K562 (cell line): ENCODE measurements at regions not wholly inside any gene's neighbourhood (a gene's known extent, or its start where the extent isn't known, plus 50 kb on each side); places are given as distances from the start of the nearest gene placed in this dataset.

Experiments used
- ATAC-seq: fragments of 200-7000 bp; cut with Tn5 transposase; 3 replicates; pipeline ENCODE4 v1.9.1; 2020; ENCODE audit warnings: moderate library complexity
- BruUV-seq: library from RNA; stranded (reverse); fragments of 400-500 nt; replicated peaks from 2 replicates; lab custom pipeline; 2021; lab: Mats Ljungman, UMichigan
- CTCF ChIA-PET: fragments of 300-600 bp; formaldehyde crosslinking; extraction: SDS; loops from one replicate; lab custom pipeline; 2021; ENCODE audit warnings: low intra/inter-chr PET ratio; lab: Yijun Ruan, JAX
- POLR2A ChIA-PET: fragments of 300-600, 350-650 bp; sonication (Branson Sonifier 250); formaldehyde crosslinking; extraction: SDS; loops from one replicate; lab custom pipeline; 2021; ENCODE audit warnings: antibody characterized with exemption, inconsistent platforms; lab: Yijun Ruan, JAX
- DNase-seq, 4 experiments: peaks; one replicate each; pipeline versions ENCODE4 v3.0.0 to v3.0.0-alpha.2; 2011 to 2018; ENCODE audit warnings: low spot score in 3 of 4, mixed read lengths in 3 of 4; ENCODE audit errors: extremely low read depth in 1 of 4
- FAIRE-seq: peaks from 2 replicates; lab custom pipeline; 2011; peaks lifted over from hg19 to GRCh38; lab: Jason Lieb, UNC
- H2AFZ ChIP-seq: 2 replicates; pipeline ENCODE4 v1.6.0; 2011; ENCODE audit warnings: low read depth, low read length, control low read depth, inconsistent platforms
- H3K27ac ChIP-seq: fragments of 200-600 bp; 3 replicates; pipeline ENCODE4 v1.8.0; 2011; ENCODE audit warnings: low read depth, mild to moderate bottlenecking, control low read depth, inconsistent platforms, low read length, moderate library complexity, mixed read lengths; ENCODE audit errors: extremely low read depth
- H3K27me3 ChIP-seq, 2 experiments: fragments of 300-600 bp in 1 of 2; 2 replicates in 1 of 2; 3 replicates in 1 of 2; pipeline versions ENCODE4 v1.6.0 to v1.8.0; 2011; ENCODE audit warnings: inconsistent platforms in 2 of 2, low read length in 2 of 2, mild to moderate bottlenecking in 1 of 2, mixed read lengths in 1 of 2, moderate library complexity in 1 of 2; ENCODE audit not compliant: control insufficient read depth in 2 of 2, insufficient read depth in 2 of 2
- H3K36me3 ChIP-seq: fragments of 300-600 bp; 3 replicates; pipeline ENCODE4 v1.8.0; 2011; ENCODE audit warnings: mild to moderate bottlenecking, low read length, inconsistent platforms; ENCODE audit not compliant: control insufficient read depth, insufficient read depth
- H3K4me1 ChIP-seq, 2 experiments: fragments of 200-600 bp in 1 of 2; replicated peaks in 1 of 2; 2 replicates in 1 of 2; 3 replicates in 1 of 2; pipeline versions ENCODE4 v1.5.1 to v1.8.0; 2011; ENCODE audit warnings: inconsistent platforms in 2 of 2, low read length in 2 of 2, mild to moderate bottlenecking in 1 of 2, mixed read lengths in 1 of 2, moderate library complexity in 1 of 2; ENCODE audit not compliant: control insufficient read depth in 2 of 2, insufficient read depth in 2 of 2
- H3K4me2 ChIP-seq: 2 replicates; pipeline ENCODE4 v1.6.1; 2011; ENCODE audit warnings: low read length, control low read depth, inconsistent platforms, mixed read lengths; ENCODE audit not compliant: insufficient read depth
- H3K4me3 ChIP-seq: fragments of 200-600 bp; sonication (generic), shearing (Covaris generic); 2 replicates; pipeline ENCODE4 v1.5.1; 2016; ENCODE audit warnings: control low read depth, inconsistent platforms
- H3K79me2 ChIP-seq: fragments of 200-600 bp; 3 replicates; pipeline ENCODE4 v1.8.0; 2011; ENCODE audit warnings: low read length, inconsistent platforms; ENCODE audit not compliant: control insufficient read depth, insufficient read depth
- H3K9ac ChIP-seq, 2 experiments: 2 replicates each; pipeline versions ENCODE4 v1.6.0 to v1.6.1; 2011; ENCODE audit warnings: low read depth in 2 of 2, low read length in 2 of 2, control low read depth in 1 of 2, inconsistent platforms in 1 of 2, mild to moderate bottlenecking in 1 of 2, mixed read lengths in 1 of 2; ENCODE audit not compliant: insufficient read depth in 1 of 2
- H3K9me1 ChIP-seq: one replicate; pipeline ENCODE4 v1.6.0; 2011; ENCODE audit warnings: inconsistent platforms, mild to moderate bottlenecking, low read length, moderate library complexity; ENCODE audit not compliant: control insufficient read depth, insufficient read depth
- H3K9me3 ChIP-seq: replicated peaks from 2 replicates; pipeline ENCODE4 v1.5.1; 2011; ENCODE audit warnings: low read depth, low read length, inconsistent platforms; ENCODE audit not compliant: control insufficient read depth, insufficient read depth
- H4K20me1 ChIP-seq: replicated peaks from 2 replicates; pipeline ENCODE4 v1.6.1; 2011; ENCODE audit warnings: low read length, inconsistent platforms, mixed read lengths; ENCODE audit not compliant: control insufficient read depth, insufficient read depth
- BACH1 ChIP-seq: fragments of 200-800 bp; sonication (Bioruptor generic); IDR thresholded peaks from 2 replicates; pipeline ENCODE4 v1.6.1; 2016; ENCODE audit warnings: missing genetic modification characterization, missing compliant biosample characterization
- CEBPG ChIP-seq, 3 experiments: fragments of 200-800 bp in 1 of 3; sonication (Bioruptor generic) in 1 of 3; sonication (generic) in 1 of 3; formaldehyde crosslinking in 1 of 3; IDR thresholded peaks in 2 of 3; conservative IDR thresholded peaks in 1 of 3; 2 replicates each; pipeline versions ENCODE4 v1.6.1 to v1.8.0; 2016 to 2022; ENCODE audit warnings: missing compliant biosample characterization in 2 of 3, missing genetic modification characterization in 2 of 3, mild to moderate bottlenecking in 1 of 3, missing genetic modification reagents in 1 of 3
- ETV1 ChIP-seq: fragments of 450-650 bp; conservative IDR thresholded peaks from 2 replicates; pipeline ENCODE4 v1.6.1; 2016; ENCODE audit warnings: missing genetic modification characterization, control low read depth, low read depth, missing compliant biosample characterization
- JUNB ChIP-seq: fragments of 450-650 bp; formaldehyde crosslinking; conservative IDR thresholded peaks from 2 replicates; pipeline ENCODE4 v1.4.0; 2020; ENCODE audit warnings: mild to moderate bottlenecking
- JUND ChIP-seq, 2 experiments: IDR thresholded peaks; 2 replicates in 1 of 2; 3 replicates in 1 of 2; pipeline ENCODE4 v1.6.1; 2011; ENCODE audit warnings: borderline replicate concordance in 2 of 2, low read depth in 2 of 2, low read length in 2 of 2, improper control_type of control experiment in 1 of 2, missing biosample characterization in 1 of 2, missing genetic modification characterization in 1 of 2, missing genetic modification reagents in 1 of 2
- OTX1 ChIP-seq: fragments of 450-650 bp; formaldehyde crosslinking; IDR thresholded peaks from 2 replicates; pipeline ENCODE4 v1.4.0; 2022; ENCODE audit warnings: mild to moderate bottlenecking
- PHF20 ChIP-seq: fragments of 450-650 bp; IDR thresholded peaks from 2 replicates; pipeline ENCODE4 v1.6.1; 2018; ENCODE audit not compliant: partially characterized antibody
- SRSF3 ChIP-seq: fragments of 200-400 bp; formaldehyde crosslinking; IDR thresholded peaks from 2 replicates; pipeline ENCODE4 v1.6.1; 2016; ENCODE audit warnings: mild to moderate bottlenecking, low read length, moderate library complexity; ENCODE audit not compliant: insufficient read depth
- SRSF9 ChIP-seq: fragments of 200-400 bp; formaldehyde crosslinking; IDR thresholded peaks from 2 replicates; pipeline ENCODE4 v1.6.1; 2017; ENCODE audit warnings: low read depth, low read length, borderline replicate concordance
- TBP ChIP-seq: optimal IDR thresholded peaks from 2 replicates; pipeline ENCODE3; 2011; ENCODE audit warnings: low read depth, low read length, improper control_type of control experiment
- ZFX ChIP-seq: sonication (generic); formaldehyde crosslinking; IDR thresholded peaks from 2 replicates; pipeline ENCODE4 v1.8.0; 2022; ENCODE audit warnings: mild to moderate bottlenecking, missing genetic modification reagents, moderate library complexity
- ZKSCAN8 ChIP-seq: fragments of 200-800 bp; sonication (Bioruptor generic); IDR thresholded peaks from 2 replicates; pipeline ENCODE4 v1.6.1; 2016; ENCODE audit warnings: missing genetic modification characterization, missing compliant biosample characterization
- ZNF274 ChIP-seq: IDR thresholded peaks from 2 replicates; pipeline ENCODE4 v1.6.1; 2011; ENCODE audit warnings: low read depth, mild to moderate bottlenecking, low read length, moderate library complexity, borderline replicate concordance
- WGBS: fragments of 100-300 bp; shearing (Covaris generic); methylation state at CpG from one replicate; pipeline ENCODE4 v1.1.6; 2016; ENCODE audit warnings: low coverage, mixed read lengths; ENCODE audit not compliant: insufficient coverage; ENCODE audit errors: missing lambda C conversion rate; 5-methylcytosine and 5-hydroxymethylcytosine counted together
- in situ Hi-C: fragments of 300-500 bp; cut with MboI; formaldehyde crosslinking; loops from 4 replicates; pipeline ENCODE4 v1.15.0; 2018; ENCODE audit warnings: inconsistent platforms, mixed read lengths
- intact Hi-C: fragments of 100-400 bp; cut with micrococcal nuclease; formaldehyde crosslinking; loops from 2 replicates; pipeline ENCODE4 v1.14.2; 2022
- TF ChIP-seq, protein P1 (sequence below): fragments of 250-450 bp; sonication (Bioruptor Pico); IDR thresholded peaks from 2 replicates; pipeline ENCODE4 v1.4.0; 2020

- TF ChIP-seq BACH1 (tag) (no peak), ZNF274 (no peak), OTX1 (no peak), PHF20 (no peak), SRSF3 (no peak)
Measured at GRCh38 chr15:92806763-92807162, 93.4 kb upstream of the CHD2 start (continued).

DNA sequence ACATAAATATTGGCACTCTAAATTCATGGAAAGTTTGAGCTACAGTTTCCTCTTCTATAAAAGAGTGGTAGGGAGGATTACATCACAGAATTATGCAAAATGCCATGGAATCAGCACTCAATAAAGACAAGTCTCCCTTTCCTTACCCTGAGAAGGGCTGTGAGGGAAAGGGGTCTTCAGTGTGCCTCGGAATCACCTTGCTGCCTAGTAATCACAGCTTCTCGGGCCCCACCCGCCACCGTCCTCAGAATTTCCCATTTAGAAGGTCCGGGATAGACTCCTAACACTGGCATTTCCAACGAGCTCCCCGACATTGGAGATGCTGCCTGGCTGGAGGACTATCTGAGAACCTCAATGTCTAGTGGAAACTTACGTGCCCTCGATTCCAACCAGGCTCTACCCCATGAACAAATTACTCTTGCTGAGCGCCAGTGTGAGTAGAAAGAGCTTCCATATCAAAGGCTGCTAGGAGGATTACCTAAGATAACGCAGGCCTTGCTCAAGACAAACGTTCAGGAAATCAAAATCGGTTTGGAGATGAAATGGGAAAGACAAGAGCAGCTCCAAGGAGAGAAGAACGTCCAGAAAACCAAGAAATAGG, 92.1 kb upstream of the CHD2 start:
- in situ Hi-C loops (no loop called here), intact Hi-C loops (no loop called here)
- Histone ChIP-seq H3K4me1 (peaks cover 25 to 40% of the 10 kb centered on the region in 2 experiments), H3K9me3 (no peaks in the 10 kb centered on the region), H2AFZ (peak overlapping the region; percentile 60), H3K9me1 (no peaks in the 10 kb centered on the region), H3K9ac (peak overlapping the region; percentile 83 to 94; a peak in 3 of 4 replicates), H3K4me3 (peak overlapping the region; percentile 35), H3K27ac (peak overlapping the region; percentile 92), H4K20me1 (no peaks in the 10 kb centered on the region), H3K79me2 (peaks cover 41% of the 10 kb centered on the region), H3K36me3 (no peaks in the 10 kb centered on the region), H3K4me2 (peak overlapping the region; percentile 86), H3K27me3 (no peaks in the 10 kb centered on the region)
- 8% methylated on average over 14 of the region's 14 CpGs for WGBS
- FAIRE-seq: peak; percentile 52
- POLR2A ChIA-PET: interaction anchor here (0.6 to 7.8 kb wide), 16 partner anchors 9 to 146 kb away, joined by 3 to 110 read pairs (median 9); partner anchors contain the start of gene CHD2
- no TSS peak for BruUV-seq
- peak in 2 of 4 experiments; percentile 28 to 50 for DNase-seq
- CTCF ChIA-PET: interaction anchor here (1.1 to 3.6 kb wide), 2 partner anchors 96 to 110 kb away, joined by 3 to 11 read pairs; no protein-coding TSS in a partner anchor
- no peak for ATAC-seq
- TF ChIP-seq ETV1 (tag) (0 out of 2 replicates have a peak, but pooled peaks have one; percentile 10), ZKSCAN8 (peak; percentile 6; the same call in 1 of the 2 replicates), ZFX (CRISPR knock-in tag) (peak; percentile 37; the same call in 1 of the 2 replicates), TBP (peak; percentile 19), CEBPG (CRISPR knock-in tag; IDR thresholded peaks at IDR 0.05) (no peak), CEBPG (tag; conservative IDR thresholded peaks at IDR 0.05 in 1 of 2, IDR thresholded peaks at IDR 0.05 in 1 of 2) (peak; percentile 31 to 75; a peak in 3 of 4 replicates), JUNB (CRISPR knock-in tag) (no peak), SRSF9 (no peak), JUND (IDR thresholded peaks at IDR 0.05; ENCODE audit: borderline replicate concordance, low read depth, low read length) (no peak), JUND (tag; IDR thresholded peaks at IDR 0.05; ENCODE audit: borderline replicate concordance, low read depth, low read length) (peak; percentile 15; the same call in 1 of the 3 replicates)
- TF ChIP-seq, protein P1, sequence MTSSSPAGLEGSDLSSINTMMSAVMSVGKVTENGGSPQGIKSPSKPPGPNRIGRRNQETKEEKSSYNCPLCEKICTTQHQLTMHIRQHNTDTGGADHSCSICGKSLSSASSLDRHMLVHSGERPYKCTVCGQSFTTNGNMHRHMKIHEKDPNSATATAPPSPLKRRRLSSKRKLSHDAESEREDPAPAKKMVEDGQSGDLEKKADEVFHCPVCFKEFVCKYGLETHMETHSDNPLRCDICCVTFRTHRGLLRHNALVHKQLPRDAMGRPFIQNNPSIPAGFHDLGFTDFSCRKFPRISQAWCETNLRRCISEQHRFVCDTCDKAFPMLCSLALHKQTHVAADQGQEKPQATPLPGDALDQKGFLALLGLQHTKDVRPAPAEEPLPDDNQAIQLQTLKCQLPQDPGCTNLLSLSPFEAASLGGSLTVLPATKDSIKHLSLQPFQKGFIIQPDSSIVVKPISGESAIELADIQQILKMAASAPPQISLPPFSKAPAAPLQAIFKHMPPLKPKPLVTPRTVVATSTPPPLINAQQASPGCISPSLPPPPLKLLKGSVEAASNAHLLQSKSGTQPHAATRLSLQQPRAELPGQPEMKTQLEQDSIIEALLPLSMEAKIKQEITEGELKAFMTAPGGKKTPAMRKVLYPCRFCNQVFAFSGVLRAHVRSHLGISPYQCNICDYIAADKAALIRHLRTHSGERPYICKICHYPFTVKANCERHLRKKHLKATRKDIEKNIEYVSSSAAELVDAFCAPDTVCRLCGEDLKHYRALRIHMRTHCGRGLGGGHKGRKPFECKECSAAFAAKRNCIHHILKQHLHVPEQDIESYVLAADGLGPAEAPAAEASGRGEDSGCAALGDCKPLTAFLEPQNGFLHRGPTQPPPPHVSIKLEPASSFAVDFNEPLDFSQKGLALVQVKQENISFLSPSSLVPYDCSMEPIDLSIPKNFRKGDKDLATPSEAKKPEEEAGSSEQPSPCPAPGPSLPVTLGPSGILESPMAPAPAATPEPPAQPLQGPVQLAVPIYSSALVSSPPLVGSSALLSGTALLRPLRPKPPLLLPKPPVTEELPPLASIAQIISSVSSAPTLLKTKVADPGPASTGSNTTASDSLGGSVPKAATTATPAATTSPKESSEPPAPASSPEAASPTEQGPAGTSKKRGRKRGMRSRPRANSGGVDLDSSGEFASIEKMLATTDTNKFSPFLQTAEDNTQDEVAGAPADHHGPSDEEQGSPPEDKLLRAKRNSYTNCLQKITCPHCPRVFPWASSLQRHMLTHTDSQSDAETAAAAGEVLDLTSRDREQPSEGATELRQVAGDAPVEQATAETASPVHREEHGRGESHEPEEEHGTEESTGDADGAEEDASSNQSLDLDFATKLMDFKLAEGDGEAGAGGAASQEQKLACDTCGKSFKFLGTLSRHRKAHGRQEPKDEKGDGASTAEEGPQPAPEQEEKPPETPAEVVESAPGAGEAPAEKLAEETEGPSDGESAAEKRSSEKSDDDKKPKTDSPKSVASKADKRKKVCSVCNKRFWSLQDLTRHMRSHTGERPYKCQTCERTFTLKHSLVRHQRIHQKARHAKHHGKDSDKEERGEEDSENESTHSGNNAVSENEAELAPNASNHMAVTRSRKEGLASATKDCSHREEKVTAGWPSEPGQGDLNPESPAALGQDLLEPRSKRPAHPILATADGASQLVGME: 0 out of 2 replicates have a peak, but pooled peaks have one; percentile 47
